ENCODE measurements at regions not wholly inside any gene's neighbourhood (a gene's known extent, or its start where the extent isn't known, plus 50 kb on each side); places are given as distances from the start of the nearest gene placed in this dataset.

DNA sequence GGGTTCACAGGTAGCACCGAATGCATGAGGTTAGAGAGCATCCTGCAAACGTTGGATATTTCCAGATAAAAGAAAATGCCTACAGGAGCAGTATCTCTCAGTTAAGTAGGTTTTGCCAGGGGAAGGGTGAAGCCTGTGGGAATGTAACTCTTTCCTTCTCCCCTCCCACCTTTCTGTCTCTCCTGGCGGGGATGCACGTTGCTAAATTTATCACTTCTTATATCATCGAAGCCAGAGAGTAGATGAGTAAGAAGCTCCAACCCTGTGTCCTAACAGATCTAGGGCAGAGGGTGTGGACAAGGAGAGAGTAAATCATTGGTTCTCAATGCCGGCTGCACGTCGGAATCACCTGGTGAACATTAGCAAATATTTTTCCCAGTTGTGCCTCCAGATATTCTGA lies 457.5 kb downstream of the ENC1 start:
- no peak for DNase-seq (ENCODE audit: extremely low read depth, low read depth)
- TF ChIP-seq, protein P1, sequence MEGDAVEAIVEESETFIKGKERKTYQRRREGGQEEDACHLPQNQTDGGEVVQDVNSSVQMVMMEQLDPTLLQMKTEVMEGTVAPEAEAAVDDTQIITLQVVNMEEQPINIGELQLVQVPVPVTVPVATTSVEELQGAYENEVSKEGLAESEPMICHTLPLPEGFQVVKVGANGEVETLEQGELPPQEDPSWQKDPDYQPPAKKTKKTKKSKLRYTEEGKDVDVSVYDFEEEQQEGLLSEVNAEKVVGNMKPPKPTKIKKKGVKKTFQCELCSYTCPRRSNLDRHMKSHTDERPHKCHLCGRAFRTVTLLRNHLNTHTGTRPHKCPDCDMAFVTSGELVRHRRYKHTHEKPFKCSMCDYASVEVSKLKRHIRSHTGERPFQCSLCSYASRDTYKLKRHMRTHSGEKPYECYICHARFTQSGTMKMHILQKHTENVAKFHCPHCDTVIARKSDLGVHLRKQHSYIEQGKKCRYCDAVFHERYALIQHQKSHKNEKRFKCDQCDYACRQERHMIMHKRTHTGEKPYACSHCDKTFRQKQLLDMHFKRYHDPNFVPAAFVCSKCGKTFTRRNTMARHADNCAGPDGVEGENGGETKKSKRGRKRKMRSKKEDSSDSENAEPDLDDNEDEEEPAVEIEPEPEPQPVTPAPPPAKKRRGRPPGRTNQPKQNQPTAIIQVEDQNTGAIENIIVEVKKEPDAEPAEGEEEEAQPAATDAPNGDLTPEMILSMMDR (IDR thresholded peaks at IDR 0.05; ENCODE audit: low read depth, low read length): no peak

DNA sequence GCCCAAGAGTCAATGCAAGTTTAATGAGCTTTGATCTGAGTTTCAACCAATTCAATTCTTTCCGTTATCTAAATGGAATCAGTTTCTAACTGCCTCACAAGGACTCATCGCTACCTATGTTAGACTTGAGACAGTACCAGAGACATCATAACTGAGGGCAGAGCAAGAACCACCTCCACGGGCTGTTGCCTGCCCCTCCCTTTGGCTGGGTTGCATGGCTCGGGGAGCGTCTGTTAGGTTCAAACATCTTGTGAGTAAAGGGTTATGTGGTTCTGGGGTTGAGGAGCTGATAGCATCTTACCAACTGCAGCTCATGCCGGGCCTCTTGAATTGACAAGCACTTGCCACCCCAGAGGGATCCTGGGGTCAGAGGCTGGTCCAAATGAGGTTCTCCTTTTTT lies 457.9 kb downstream of the ENC1 start:
- TF ChIP-seq, protein P1 (IDR thresholded peaks at IDR 0.05; ENCODE audit: low read depth, low read length): no peak
- DNase-seq (ENCODE audit: extremely low read depth, low read depth): no peak

DNA sequence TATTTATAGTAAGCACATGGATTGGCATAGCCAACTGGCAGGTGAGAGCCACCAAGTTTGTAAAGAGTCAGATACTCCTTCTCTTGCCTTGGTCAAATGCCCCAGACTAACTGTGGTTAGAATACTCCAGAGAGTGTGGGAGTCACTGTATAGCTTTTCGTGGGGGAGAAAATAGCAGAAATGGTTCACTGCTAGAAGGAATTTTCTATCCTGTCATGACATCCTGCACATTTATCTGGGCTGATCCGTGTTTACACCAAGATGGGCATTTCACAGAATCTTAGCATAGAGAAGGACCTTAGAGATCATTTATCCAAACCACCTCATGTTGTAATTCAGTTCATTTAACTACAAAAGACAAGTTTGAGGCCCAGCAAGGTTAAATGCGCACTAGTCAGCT lies 460.8 kb downstream of the ENC1 start:
- TF ChIP-seq, protein P1 (IDR thresholded peaks at IDR 0.05; ENCODE audit: low read depth, low read length): no peak
- no peak for DNase-seq (ENCODE audit: extremely low read depth, low read depth)

DNA sequence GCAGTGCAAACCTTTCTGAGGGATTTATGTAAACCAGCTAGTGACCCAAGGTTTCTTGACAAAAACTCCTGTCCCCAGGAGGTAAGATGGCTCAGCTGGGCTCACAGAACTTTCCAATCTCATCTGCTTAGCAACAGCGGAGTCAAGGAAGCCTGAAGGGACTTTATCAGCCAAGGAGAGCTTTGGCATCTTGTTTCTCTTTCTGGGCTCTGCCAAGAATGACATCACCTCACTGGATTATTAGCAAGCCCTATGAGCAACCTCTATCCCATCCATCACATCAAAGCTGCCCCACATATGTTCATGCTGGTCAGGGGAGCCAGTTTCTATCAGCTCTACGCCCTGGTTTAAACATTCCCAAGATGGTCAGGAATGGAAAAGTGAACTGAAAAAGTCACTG lies 461.3 kb downstream of the ENC1 start:
- DNase-seq (ENCODE audit: extremely low read depth, low read depth): no peak
- TF ChIP-seq, protein P1 (IDR thresholded peaks at IDR 0.05; ENCODE audit: low read depth, low read length): no peak

DNA sequence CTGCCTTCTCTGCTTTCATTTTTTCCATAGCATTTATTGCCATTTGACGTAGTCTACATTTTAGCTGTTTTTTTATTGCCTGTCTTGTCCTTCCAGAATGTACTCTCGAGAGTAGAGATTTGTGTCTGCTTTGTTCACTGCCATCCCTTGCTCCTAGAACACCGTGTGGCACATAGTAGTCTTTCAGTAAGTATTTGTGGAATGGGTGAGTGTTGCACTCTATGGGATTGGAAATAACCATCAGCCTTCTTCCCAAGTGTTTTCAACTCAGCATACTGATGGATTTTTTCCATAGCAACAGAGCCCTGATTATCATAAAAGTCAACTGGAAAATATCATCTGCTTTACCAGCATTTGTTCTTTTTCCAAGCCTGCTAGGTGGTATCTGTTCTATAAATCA lies 462.6 kb downstream of the ENC1 start:
- DNase-seq (ENCODE audit: extremely low read depth, low read depth): no peak
- TF ChIP-seq, protein P1 (IDR thresholded peaks at IDR 0.05; ENCODE audit: low read depth, low read length): no peak

DNA sequence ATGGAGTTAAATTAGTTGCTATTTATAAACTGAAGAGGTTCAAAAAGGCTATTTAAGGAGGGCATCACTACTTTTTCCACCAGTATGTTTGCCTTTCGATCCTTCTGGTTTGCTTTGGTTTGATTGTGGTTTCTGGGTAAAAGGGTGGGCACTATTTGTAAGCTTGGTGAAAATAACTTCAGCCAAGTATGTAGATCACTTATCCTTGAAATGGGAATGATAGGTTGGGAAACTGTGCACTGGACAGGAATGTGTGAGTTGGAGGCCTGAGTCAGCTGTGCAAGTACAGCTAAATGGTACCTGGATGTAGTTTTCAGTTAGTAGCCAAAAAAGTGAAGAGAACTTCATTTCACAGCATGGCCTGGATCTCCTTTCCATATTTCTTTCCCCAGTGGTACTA lies 466.2 kb downstream of the ENC1 start:
- no peak for DNase-seq (ENCODE audit: extremely low read depth, low read depth)
- TF ChIP-seq, protein P1 (IDR thresholded peaks at IDR 0.05; ENCODE audit: low read depth, low read length): no peak

DNA sequence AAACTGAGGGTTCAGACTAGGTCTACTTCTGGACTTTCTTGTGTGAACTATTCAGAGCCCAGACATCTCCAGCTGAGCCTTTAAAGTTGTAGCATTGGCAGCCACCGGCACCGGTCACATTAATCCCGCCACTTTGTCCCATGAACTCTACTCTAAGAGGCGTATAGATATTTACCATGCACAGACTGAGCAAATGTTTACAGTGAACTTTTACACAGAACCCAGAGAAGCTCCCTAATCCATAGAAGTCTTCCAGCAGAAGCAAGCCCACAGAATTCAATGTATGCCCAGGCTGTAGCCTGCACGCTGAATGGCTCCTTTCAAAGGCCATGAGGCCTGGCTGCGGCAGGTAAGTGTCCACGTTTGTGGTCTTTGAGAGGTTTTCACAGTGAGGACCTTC lies 466.9 kb downstream of the ENC1 start:
- TF ChIP-seq, protein P1 (IDR thresholded peaks at IDR 0.05; ENCODE audit: low read depth, low read length): no peak
- DNase-seq (ENCODE audit: extremely low read depth, low read depth): no peak

Measured in AG09319 (cell line).